ENCODE measurements at regions not wholly inside any gene's neighbourhood (a gene's known extent, or its start where the extent isn't known, plus 50 kb on each side); places are given as distances from the start of the nearest gene placed in this dataset.

DNA sequence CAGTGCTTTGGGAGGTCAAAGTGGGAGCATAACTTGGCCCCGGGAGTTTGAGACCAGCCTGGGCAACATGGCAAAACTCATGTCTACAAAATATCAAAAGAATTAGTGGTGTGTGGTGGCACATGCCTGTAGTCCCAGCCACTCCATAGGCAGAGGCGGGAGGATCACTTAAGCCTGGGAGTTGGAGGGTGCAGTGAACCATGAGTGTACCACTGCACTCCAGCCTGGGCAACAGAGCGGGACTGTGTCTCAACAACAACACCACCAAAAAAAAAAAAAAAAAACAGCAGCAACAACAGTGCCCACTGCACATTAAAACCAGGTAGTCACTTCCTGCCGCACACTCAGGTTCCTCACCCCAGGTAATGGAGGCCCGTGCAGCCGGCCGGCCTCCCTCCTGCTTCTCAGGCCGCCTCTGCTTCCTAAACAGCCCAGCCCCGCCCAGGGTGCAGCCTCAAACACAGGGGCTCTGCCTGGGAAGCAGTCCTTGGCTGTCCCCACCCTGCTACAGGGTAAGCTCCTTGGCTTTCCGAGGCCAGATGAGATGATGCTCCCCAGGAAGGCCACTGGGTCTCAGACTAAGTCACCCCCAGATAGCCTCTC is 318.3 kb downstream of the SHANK2 start:
- TF ChIP-seq CTCF (IDR thresholded peaks at IDR 0.05) = no peak
- no peak for TF ChIP-seq EZH2phosphoT487 (IDR thresholded peaks at IDR 0.05)
- no peak for TF ChIP-seq EZH2 (IDR thresholded peaks at IDR 0.05)

All from neural progenitor cell (in vitro differentiated cells).